Testis (tissue), 2 donors: ENCODE measurements at regions not wholly inside any gene's neighbourhood (a gene's known extent, or its start where the extent isn't known, plus 50 kb on each side); places are given as distances from the start of the nearest gene placed in this dataset.

Experiments used
- DNase-seq: peaks from one replicate; pipeline ENCODE4 v3.0.0-alpha.2; 2019
- H3K27ac ChIP-seq, 2 donors: fragments of 200-600 bp; sonication (generic); one replicate each; pipeline ENCODE4 v1.5.1; 2019
- H3K27me3 ChIP-seq: fragments of 200-600 bp; sonication (generic); one replicate; pipeline ENCODE4 v1.5.1; 2019
- H3K36me3 ChIP-seq: fragments of 200-600 bp; sonication (generic); one replicate; pipeline ENCODE4 v1.5.1; 2017; ENCODE audit warnings: low read depth; ENCODE audit errors: missing control alignments
- H3K4me1 ChIP-seq: fragments of 200-600 bp; sonication (generic); one replicate; pipeline ENCODE4 v1.5.1; 2019
- H3K4me3 ChIP-seq, 2 donors: fragments of 200-600 bp; sonication (generic); one replicate each; pipeline ENCODE4 v1.5.1; 2017 to 2019
- H3K9me3 ChIP-seq: fragments of 200-600 bp; sonication (generic); one replicate; pipeline ENCODE4 v1.5.1; 2017
- CTCF ChIP-seq, 3 experiments: fragments of 450-650 bp in 2 of 3; fragments of 200-600 bp in 1 of 3; sonication (generic) in 1 of 3; IDR thresholded peaks; one replicate each; pipeline ENCODE4 v1.5.1; 2016 to 2019; ENCODE audit warnings: antibody characterized with exemption in 3 of 3, mild to moderate bottlenecking in 2 of 3, moderate library complexity in 1 of 3
- POLR2A ChIP-seq: fragments of 450-650 bp; IDR thresholded peaks from one replicate; pipeline ENCODE4 v1.6.1; 2017; ENCODE audit warnings: antibody characterized with exemption, mild to moderate bottlenecking, moderate library complexity
- WGBS, 2 donors: methylation state at CpG; one replicate each; pipeline ENCODE4 v1.1.5; 2018; 5-methylcytosine and 5-hydroxymethylcytosine counted together
- intact Hi-C: fragments of 100-400 bp; cut with DNase I; formaldehyde crosslinking; loops from one replicate; pipeline ENCODE4 v1.15.1; 2023; ENCODE audit warnings: low total_unique reads

- Histone ChIP-seq H3K27ac (no peak overlapping the region), H3K9me3 (no peaks in the 10 kb centered on the region), H3K27me3 (no peaks in the 10 kb centered on the region), H3K36me3 (no peaks in the 10 kb centered on the region), H3K4me1 (no peaks in the 10 kb centered on the region), H3K4me3 (no peak overlapping the region)
- TF ChIP-seq CTCF (IDR thresholded peaks at IDR 0.05): no peak
- TF ChIP-seq POLR2A: no peak
- WGBS, 2 donors: 66 to 70% methylated on average over 2 of the region's 2 CpGs
- intact Hi-C loops: no loop called here
- DNase-seq: no peak
Observed at GRCh38 chr7:119681336-119681735, 591.6 kb upstream of the KCND2 start.

GRCh38 chr7:119684763-119685162 is 588.2 kb upstream of the KCND2 start:
- H3K4me1 ChIP-seq: no peaks in the 10 kb centered on the region
- no peak for TF ChIP-seq POLR2A
- intact Hi-C loops: no loop called here
- H3K4me3 ChIP-seq: no peak overlapping the region
- no peaks in the 10 kb centered on the region for H3K9me3 ChIP-seq
- H3K27ac ChIP-seq: no peak overlapping the region
- H3K27me3 ChIP-seq: no peaks in the 10 kb centered on the region
- no peak for DNase-seq
- no peaks in the 10 kb centered on the region for H3K36me3 ChIP-seq

GRCh38 chr7:119685906-119686305 is 587.1 kb upstream of the KCND2 start:
- TF ChIP-seq CTCF (IDR thresholded peaks at IDR 0.05) (no peak), POLR2A (no peak)
- no peak for DNase-seq
- Histone ChIP-seq H3K9me3 (no peaks in the 10 kb centered on the region), H3K27ac (no peak overlapping the region), H3K36me3 (no peaks in the 10 kb centered on the region), H3K4me1 (no peaks in the 10 kb centered on the region), H3K27me3 (no peaks in the 10 kb centered on the region), H3K4me3 (no peak overlapping the region)
- WGBS, 2 donors: 85 to 95% methylated on average over 2 of the region's 2 CpGs
- intact Hi-C loops: no loop called here

GRCh38 chr7:119688831-119689230 is 584.1 kb upstream of the KCND2 start:
- Histone ChIP-seq H3K36me3 (no peaks in the 10 kb centered on the region), H3K27ac (no peak overlapping the region), H3K9me3 (no peaks in the 10 kb centered on the region), H3K4me1 (no peaks in the 10 kb centered on the region), H3K4me3 (no peak overlapping the region), H3K27me3 (no peaks in the 10 kb centered on the region)
- WGBS, 2 donors: 92% methylated on average over 2 of the region's 2 CpGs
- intact Hi-C loops: no loop called here
- TF ChIP-seq CTCF (IDR thresholded peaks at IDR 0.05) (no peak), POLR2A (no peak)
- no peak for DNase-seq

GRCh38 chr7:119692541-119692940 is 580.4 kb upstream of the KCND2 start:
- DNase-seq: no peak
- Histone ChIP-seq H3K9me3 (no peaks in the 10 kb centered on the region), H3K27ac (no peak overlapping the region), H3K4me3 (no peak overlapping the region), H3K36me3 (no peaks in the 10 kb centered on the region), H3K27me3 (no peaks in the 10 kb centered on the region), H3K4me1 (no peaks in the 10 kb centered on the region)
- intact Hi-C loops: no loop called here
- TF ChIP-seq POLR2A (no peak), CTCF (IDR thresholded peaks at IDR 0.05) (no peak)
- WGBS, 2 donors: 60 to 65% methylated on average over 3 of the region's 3 CpGs
